ENCODE measurements at regions not wholly inside any gene's neighbourhood (a gene's known extent, or its start where the extent isn't known, plus 50 kb on each side); places are given as distances from the start of the nearest gene placed in this dataset.

- no peak for DNase-seq (ENCODE audit: low spot score)
- TF ChIP-seq, protein P1, sequence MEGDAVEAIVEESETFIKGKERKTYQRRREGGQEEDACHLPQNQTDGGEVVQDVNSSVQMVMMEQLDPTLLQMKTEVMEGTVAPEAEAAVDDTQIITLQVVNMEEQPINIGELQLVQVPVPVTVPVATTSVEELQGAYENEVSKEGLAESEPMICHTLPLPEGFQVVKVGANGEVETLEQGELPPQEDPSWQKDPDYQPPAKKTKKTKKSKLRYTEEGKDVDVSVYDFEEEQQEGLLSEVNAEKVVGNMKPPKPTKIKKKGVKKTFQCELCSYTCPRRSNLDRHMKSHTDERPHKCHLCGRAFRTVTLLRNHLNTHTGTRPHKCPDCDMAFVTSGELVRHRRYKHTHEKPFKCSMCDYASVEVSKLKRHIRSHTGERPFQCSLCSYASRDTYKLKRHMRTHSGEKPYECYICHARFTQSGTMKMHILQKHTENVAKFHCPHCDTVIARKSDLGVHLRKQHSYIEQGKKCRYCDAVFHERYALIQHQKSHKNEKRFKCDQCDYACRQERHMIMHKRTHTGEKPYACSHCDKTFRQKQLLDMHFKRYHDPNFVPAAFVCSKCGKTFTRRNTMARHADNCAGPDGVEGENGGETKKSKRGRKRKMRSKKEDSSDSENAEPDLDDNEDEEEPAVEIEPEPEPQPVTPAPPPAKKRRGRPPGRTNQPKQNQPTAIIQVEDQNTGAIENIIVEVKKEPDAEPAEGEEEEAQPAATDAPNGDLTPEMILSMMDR (IDR thresholded peaks at IDR 0.05; ENCODE audit: extremely low read depth, missing control alignments), result no peak
Measured at GRCh38 chr6:164439331-164439730, 870.1 kb downstream of the C6orf118 start.

GRCh38 chr6:164436976-164437375 is 872.4 kb downstream of the C6orf118 start:
- DNase-seq (ENCODE audit: low spot score), result no peak
- TF ChIP-seq, protein P1 (IDR thresholded peaks at IDR 0.05; ENCODE audit: extremely low read depth, missing control alignments), result no peak

DNA sequence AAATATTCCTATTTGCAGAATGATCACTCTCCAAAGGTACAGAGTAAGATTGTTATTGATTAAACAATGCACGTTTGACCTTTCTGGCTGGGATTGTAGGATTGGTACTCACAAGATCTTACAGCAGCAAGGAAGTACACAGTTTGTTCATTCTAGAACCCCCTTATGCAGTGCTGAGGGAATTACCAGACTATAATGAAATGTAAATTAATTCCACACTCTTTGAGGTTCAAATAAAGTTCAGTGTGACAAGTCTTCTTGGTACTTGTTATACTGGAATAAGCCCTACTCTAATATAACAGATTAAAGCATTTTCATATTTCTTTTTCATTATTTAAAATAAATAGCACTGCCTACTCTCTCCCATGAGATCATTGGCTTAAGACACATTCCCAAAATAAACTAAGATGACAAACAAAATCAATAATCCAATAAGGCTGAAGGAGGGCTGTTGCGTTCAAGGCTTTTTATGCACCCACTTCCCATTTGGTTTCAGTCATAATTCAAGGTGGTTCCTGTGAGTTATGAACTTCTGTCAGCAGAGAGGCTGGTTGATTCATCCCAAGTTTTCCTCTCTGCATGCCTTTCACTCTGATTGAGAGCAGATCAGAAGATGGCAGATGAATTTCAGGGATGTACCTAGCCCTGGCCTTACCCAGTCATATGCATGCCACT is 881.5 kb downstream of the C6orf118 start:
- DNase-seq (ENCODE audit: low spot score), result no peak
- TF ChIP-seq, protein P1 (IDR thresholded peaks at IDR 0.05; ENCODE audit: extremely low read depth, missing control alignments), result no peak

DNA sequence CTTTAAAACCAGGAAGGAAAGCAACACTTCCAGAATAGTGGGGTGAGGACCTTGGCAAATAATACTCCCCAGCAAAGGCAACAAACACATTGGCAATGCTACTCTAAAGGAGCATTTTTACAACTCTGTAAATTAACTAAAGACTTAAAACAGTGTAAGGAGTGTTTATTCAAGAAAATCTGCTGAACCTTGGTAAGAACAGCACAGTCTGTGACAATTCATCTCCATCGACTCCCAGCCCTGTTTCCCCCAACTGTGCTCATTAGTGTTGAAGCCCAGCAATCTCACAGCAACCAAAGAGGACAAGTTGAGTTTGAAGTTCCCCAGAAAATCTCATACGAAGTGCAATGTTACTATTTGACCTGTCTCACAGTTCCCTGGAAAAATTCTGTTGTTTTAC is 884.9 kb downstream of the C6orf118 start:
- TF ChIP-seq, protein P1 (IDR thresholded peaks at IDR 0.05; ENCODE audit: extremely low read depth, missing control alignments), result no peak
- DNase-seq (ENCODE audit: low spot score), result no peak

- TF ChIP-seq, protein P1 (IDR thresholded peaks at IDR 0.05; ENCODE audit: extremely low read depth, missing control alignments), result no peak
- no peak for DNase-seq (ENCODE audit: low spot score)
Measured at GRCh38 chr6:164419099-164419498, 890.3 kb downstream of the C6orf118 start.

DNA sequence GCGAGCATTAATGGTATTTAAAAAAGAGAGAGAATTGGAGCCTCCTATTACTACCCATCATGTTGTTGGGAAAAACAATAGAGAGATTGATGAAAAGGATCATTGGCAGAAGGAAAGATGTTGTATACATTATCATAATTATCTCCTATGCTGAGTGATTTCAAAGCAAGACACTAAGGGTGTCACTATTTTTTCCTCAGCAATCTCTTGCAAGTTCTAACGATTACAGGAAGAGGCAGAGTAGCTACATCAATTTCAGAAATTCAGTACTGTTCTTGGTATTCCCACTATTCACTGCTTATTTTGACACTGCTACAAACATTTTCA is 891.2 kb downstream of the C6orf118 start:
- TF ChIP-seq, protein P1 (IDR thresholded peaks at IDR 0.05; ENCODE audit: extremely low read depth, missing control alignments), result no peak
- no peak for DNase-seq (ENCODE audit: low spot score)

GRCh38 chr6:164417537-164418261 is 891.7 kb downstream of the C6orf118 start:
- TF ChIP-seq, protein P1 (IDR thresholded peaks at IDR 0.05; ENCODE audit: extremely low read depth, missing control alignments), result no peak
- no peak for DNase-seq (ENCODE audit: low spot score)

All from GM20000 (cell line).